Cardiac fibroblast (primary cell): ENCODE measurements at regions not wholly inside any gene's neighbourhood (a gene's known extent, or its start where the extent isn't known, plus 50 kb on each side); places are given as distances from the start of the nearest gene placed in this dataset.

Experiments
- DNase-seq, 2 donors: peaks; one replicate each; pipeline versions ENCODE4 v3.0.0 to v3.0.0-alpha.2; 2010; ENCODE audit warnings: low read depth in 2 of 2
- H3K4me3 ChIP-seq, 2 donors: replicated peaks in 1 of 2; 1 replicate in 1 of 2; 2 replicates in 1 of 2; pipeline ENCODE4 v1.5.1; 2011; ENCODE audit warnings: low read depth in 2 of 2, low read length in 2 of 2, mild to moderate bottlenecking in 2 of 2, moderate library complexity in 1 of 2
- CTCF ChIP-seq: IDR thresholded peaks from one replicate; pipeline ENCODE4 v1.5.1; 2011; ENCODE audit warnings: low read depth, mild to moderate bottlenecking, low read length, inconsistent platforms

- H3K4me3 ChIP-seq: no peak overlapping the region
- DNase-seq: no peak
- TF ChIP-seq CTCF: no peak
Measured at GRCh38 chr7:35467456-35467978, 213.6 kb upstream of the TBX20 start.

DNA sequence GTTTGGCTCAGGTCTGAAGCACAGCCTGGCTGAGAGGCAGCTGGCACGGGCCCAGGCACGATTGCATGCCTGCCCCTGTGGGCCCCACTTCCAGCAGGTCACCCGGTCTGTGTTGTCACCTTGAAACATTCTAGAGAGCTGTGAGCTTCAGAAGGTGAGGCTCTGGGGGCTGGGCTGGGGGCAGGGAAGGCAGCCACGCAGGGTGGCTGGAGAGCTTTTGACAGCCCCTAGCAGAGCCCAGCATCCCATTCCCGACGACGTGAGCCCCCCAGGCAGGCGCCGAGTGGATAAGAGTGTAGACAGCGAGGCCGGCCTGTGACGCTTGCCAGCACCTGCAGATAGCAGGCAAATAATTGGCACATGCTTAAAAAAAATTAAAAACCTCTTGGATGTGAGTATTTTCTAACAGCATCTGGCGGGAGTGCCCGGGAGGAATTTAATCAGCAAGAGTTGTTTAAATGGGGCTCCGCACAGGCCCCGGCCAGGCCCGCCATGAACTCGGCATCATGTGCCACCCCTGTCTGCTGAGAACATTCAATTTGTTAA lies 212.0 kb upstream of the TBX20 start:
- no peak overlapping the region for H3K4me3 ChIP-seq
- no peak for DNase-seq
- no peak for TF ChIP-seq CTCF

GRCh38 chr7:35463751-35464150 lies 209.9 kb upstream of the TBX20 start:
- DNase-seq: no peak
- H3K4me3 ChIP-seq: no peak overlapping the region
- no peak for TF ChIP-seq CTCF

DNA sequence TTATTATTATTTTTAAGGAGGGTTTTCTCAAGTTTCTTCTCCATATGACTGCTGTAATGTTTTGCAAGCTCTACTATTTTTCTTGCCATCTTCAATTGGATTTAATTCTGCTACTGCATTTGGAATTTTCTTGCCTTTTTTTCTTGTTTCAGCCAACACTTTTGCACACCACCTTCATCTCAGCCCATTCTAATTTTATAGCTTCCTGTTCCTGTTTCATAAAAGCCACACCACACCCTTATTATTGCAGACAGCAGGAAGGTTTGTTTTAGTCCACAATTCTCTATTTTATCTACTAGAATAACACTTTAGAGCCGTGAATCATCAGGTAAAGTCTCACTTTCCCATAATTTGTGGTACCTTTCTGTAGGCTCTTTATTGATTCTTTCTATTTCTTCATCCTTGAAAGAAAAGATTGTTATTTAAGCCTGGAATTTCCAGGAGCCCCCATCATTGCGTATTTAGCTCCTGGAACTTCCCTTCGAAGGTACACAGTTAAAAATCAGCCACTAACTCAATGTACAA lies 209.3 kb upstream of the TBX20 start:
- no peak overlapping the region for H3K4me3 ChIP-seq
- DNase-seq: no peak
- no peak for TF ChIP-seq CTCF

DNA sequence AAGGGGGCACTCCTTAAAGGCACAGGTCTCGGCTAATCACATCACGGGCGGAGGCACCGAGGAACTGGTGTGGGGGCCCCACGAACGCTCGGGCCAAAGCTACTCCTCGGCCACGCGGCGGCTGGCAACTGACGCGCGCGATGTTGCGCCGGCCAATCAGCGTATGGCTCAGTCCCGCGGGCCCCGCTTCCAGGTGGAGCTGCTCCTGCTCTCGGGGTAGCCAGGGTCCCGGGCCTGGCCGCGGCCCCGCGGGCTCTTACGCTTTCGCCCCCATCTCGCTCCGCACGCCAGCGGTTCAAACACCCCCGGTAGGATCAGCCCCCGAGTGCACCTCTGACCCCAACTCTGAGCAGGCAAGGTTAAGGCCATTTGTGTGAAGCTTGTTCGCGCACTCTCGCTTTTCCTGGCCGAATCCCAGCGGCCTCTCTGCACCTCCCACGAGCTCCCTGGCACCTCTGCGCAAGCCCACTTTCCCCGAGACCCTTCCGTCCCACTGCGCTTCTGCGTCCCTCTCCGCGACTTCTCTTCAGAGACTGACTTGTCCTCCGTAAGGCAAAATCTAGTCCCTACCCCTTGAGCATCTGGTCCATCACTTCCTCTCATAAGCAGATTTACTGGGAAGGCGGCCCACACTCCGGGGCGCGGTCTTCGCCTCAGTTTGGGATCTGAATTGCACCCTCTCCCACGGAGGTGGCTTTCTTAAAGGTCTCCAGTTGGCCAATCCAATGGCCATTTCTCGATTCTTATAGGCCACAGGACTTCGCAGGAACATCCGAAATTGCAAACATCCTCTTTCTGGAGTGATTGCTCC lies 200.9 kb upstream of the TBX20 start:
- no peak for DNase-seq

More for the DNA sequence above, 200.9 kb upstream of the TBX20 start:
- no peak overlapping the region for H3K4me3 ChIP-seq
- TF ChIP-seq CTCF: no peak
